ENCODE measurements at regions not wholly inside any gene's neighbourhood (a gene's known extent, or its start where the extent isn't known, plus 50 kb on each side); places are given as distances from the start of the nearest gene placed in this dataset.
A peak's percentile ranks its signal among the peaks of the same experiment; 100 is the strongest.

GRCh38 chr4:174144106-174144505, 139.4 kb downstream of the FBXO8 start:
- no peak for DNase-seq (ENCODE audit: low read depth)
- H3K4me3 ChIP-seq (ENCODE audit: control insufficient read depth, low read depth, low read length): no peak overlapping the region
- TF ChIP-seq CTCF (conservative IDR thresholded peaks at IDR 0.05; ENCODE audit: control insufficient read depth, insufficient read depth, low read depth, low read length): no peak

- no peak for TF ChIP-seq CTCF (conservative IDR thresholded peaks at IDR 0.05; ENCODE audit: control insufficient read depth, insufficient read depth, low read depth, low read length)
- DNase-seq (ENCODE audit: low read depth): no peak
- H3K4me3 ChIP-seq (ENCODE audit: control insufficient read depth, low read depth, low read length): no peak overlapping the region
Measured at GRCh38 chr4:174141876-174142275, 141.6 kb downstream of the FBXO8 start.

GRCh38 chr4:174138616-174139015, 144.9 kb downstream of the FBXO8 start:
- TF ChIP-seq CTCF (conservative IDR thresholded peaks at IDR 0.05; ENCODE audit: control insufficient read depth, insufficient read depth, low read depth, low read length): no peak
- DNase-seq (ENCODE audit: low read depth): no peak
- no peak overlapping the region for H3K4me3 ChIP-seq (ENCODE audit: control insufficient read depth, low read depth, low read length)

GRCh38 chr4:174137698-174138097, 145.8 kb downstream of the FBXO8 start:
- no peak for TF ChIP-seq CTCF (conservative IDR thresholded peaks at IDR 0.05; ENCODE audit: control insufficient read depth, insufficient read depth, low read depth, low read length)
- DNase-seq (ENCODE audit: low read depth): no peak
- no peak overlapping the region for H3K4me3 ChIP-seq (ENCODE audit: control insufficient read depth, low read depth, low read length)

GRCh38 chr4:174135936-174136406, 147.5 kb downstream of the FBXO8 start:
- peak; percentile 28 for DNase-seq (ENCODE audit: low read depth)
- no peak for TF ChIP-seq CTCF (conservative IDR thresholded peaks at IDR 0.05; ENCODE audit: control insufficient read depth, insufficient read depth, low read depth, low read length)
- H3K4me3 ChIP-seq (ENCODE audit: control insufficient read depth, low read depth, low read length): peak overlapping the region; percentile 34

- H3K4me3 ChIP-seq (ENCODE audit: control insufficient read depth, low read depth, low read length): peak overlapping the region; percentile 34
- TF ChIP-seq CTCF (conservative IDR thresholded peaks at IDR 0.05; ENCODE audit: control insufficient read depth, insufficient read depth, low read depth, low read length): no peak
Measured at GRCh38 chr4:174135530-174135929, 147.9 kb downstream of the FBXO8 start.

GRCh38 chr4:174134361-174134760, 149.1 kb downstream of the FBXO8 start:
- DNase-seq (ENCODE audit: low read depth): no peak
- no peak overlapping the region for H3K4me3 ChIP-seq (ENCODE audit: control insufficient read depth, low read depth, low read length)
- no peak for TF ChIP-seq CTCF (conservative IDR thresholded peaks at IDR 0.05; ENCODE audit: control insufficient read depth, insufficient read depth, low read depth, low read length)

More at GRCh38 chr4:174135530-174135929, 147.9 kb downstream of the FBXO8 start:
- DNase-seq (ENCODE audit: low read depth): no peak
